HepG2 (cell line): ENCODE measurements at regions not wholly inside any gene's neighbourhood (a gene's known extent, or its start where the extent isn't known, plus 50 kb on each side); places are given as distances from the start of the nearest gene placed in this dataset.

ENCODE experiments used
- ATAC-seq: fragments of 200-7000 bp; cut with Tn5 transposase; 3 replicates; pipeline ENCODE4 v1.9.1; 2020; ENCODE audit warnings: mild to moderate bottlenecking, moderate library complexity
- BruUV-seq: library from RNA; stranded (reverse); fragments of 400-500 nt; replicated peaks from 2 replicates; lab custom pipeline; 2021; lab: Mats Ljungman, UMichigan
- CTCF ChIA-PET: fragments of 300-600 bp; formaldehyde crosslinking; extraction: SDS; loops from one replicate; lab custom pipeline; 2021; ENCODE audit warnings: low total read pairs, inconsistent platforms, low intra/inter-chr PET ratio; lab: Yijun Ruan, JAX
- POLR2A ChIA-PET: fragments of 350-600 bp; sonication (Branson Sonifier 250); formaldehyde crosslinking; loops from one replicate; lab custom pipeline; 2020; ENCODE audit warnings: antibody characterized with exemption, inconsistent platforms; lab: Yijun Ruan, JAX
- DNase-seq: peaks from one replicate; pipeline ENCODE4 v3.0.0-alpha.2; 2015; ENCODE audit warnings: low spot score
- FAIRE-seq: peaks from 3 replicates; lab custom pipeline; 2011; peaks lifted over from hg19 to GRCh38; lab: Jason Lieb, UNC
- H2AFZ ChIP-seq: one replicate; pipeline ENCODE4 v1.6.1; 2011; ENCODE audit warnings: low read length, inconsistent platforms
- H3K27ac ChIP-seq: fragments of 300-600 bp; 3 replicates; pipeline ENCODE4 v1.8.0; 2011; ENCODE audit warnings: mixed run types, mild to moderate bottlenecking, mixed read lengths, low read length, inconsistent platforms; ENCODE audit not compliant: insufficient read depth; ENCODE audit errors: extremely low read length
- H3K27me3 ChIP-seq, 2 experiments: fragments of 200-600 bp in 1 of 2; 2 replicates in 1 of 2; 3 replicates in 1 of 2; pipeline versions ENCODE4 v1.6.0 to v1.8.0; 2011; ENCODE audit warnings: low read length in 2 of 2, mild to moderate bottlenecking in 2 of 2, moderate library complexity in 2 of 2, inconsistent platforms in 1 of 2; ENCODE audit not compliant: insufficient read depth in 2 of 2, control insufficient read depth in 1 of 2
- H3K36me3 ChIP-seq, 2 experiments: fragments of 200-600 bp in 1 of 2; replicated peaks in 1 of 2; 2 replicates in 1 of 2; 3 replicates in 1 of 2; pipeline versions ENCODE4 v1.5.1 to v1.8.0; 2011; ENCODE audit warnings: low read length in 2 of 2, inconsistent platforms in 1 of 2; ENCODE audit not compliant: insufficient read depth in 2 of 2, control insufficient read depth in 1 of 2
- H3K4me1 ChIP-seq: 2 replicates; pipeline ENCODE4 v1.5.1; 2012; ENCODE audit warnings: low read length, inconsistent platforms; ENCODE audit not compliant: insufficient read depth
- H3K4me2 ChIP-seq: 2 replicates; pipeline ENCODE4 v1.6.0; 2011; ENCODE audit warnings: low read depth, low read length, inconsistent platforms
- H3K4me3 ChIP-seq, 3 experiments: fragments of 200-600 bp in 1 of 3; sonication (generic), shearing (Covaris generic) in 1 of 3; replicated peaks in 1 of 3; 2 replicates each; pipeline ENCODE4 v1.5.1; 2011 to 2016; ENCODE audit warnings: low read length in 3 of 3, inconsistent platforms in 2 of 3, low read depth in 2 of 3, mild to moderate bottlenecking in 2 of 3, control low read depth in 1 of 3, mixed read lengths in 1 of 3; ENCODE audit not compliant: insufficient read depth in 1 of 3
- H3K79me2 ChIP-seq: one replicate; pipeline ENCODE4 v1.6.1; 2011; ENCODE audit warnings: low read length, inconsistent platforms; ENCODE audit not compliant: insufficient read depth
- H3K9ac ChIP-seq: 2 replicates; pipeline ENCODE4 v1.6.0; 2011; ENCODE audit warnings: mild to moderate bottlenecking, low read depth, low read length, inconsistent platforms; ENCODE audit not compliant: insufficient read depth
- H3K9me3 ChIP-seq: 2 replicates; pipeline ENCODE4 v1.5.1; 2012; ENCODE audit warnings: mild to moderate bottlenecking, low read length
- H4K20me1 ChIP-seq: 2 replicates; pipeline ENCODE4 v1.6.0; 2011; ENCODE audit warnings: inconsistent platforms, mild to moderate bottlenecking, low read length, moderate library complexity; ENCODE audit not compliant: insufficient read depth
- ATAD3A ChIP-seq: sonication (generic); formaldehyde crosslinking; IDR thresholded peaks from 2 replicates; pipeline ENCODE4 v1.4.0; 2020; ENCODE audit warnings: missing genetic modification reagents
- CREBL2 ChIP-seq: sonication (generic); formaldehyde crosslinking; IDR thresholded peaks from 2 replicates; pipeline ENCODE4 v1.8.1; 2023; ENCODE audit warnings: missing genetic modification reagents, mild to moderate bottlenecking, borderline replicate concordance
- EED ChIP-seq: sonication (generic); formaldehyde crosslinking; IDR thresholded peaks from 2 replicates; pipeline ENCODE4 v1.5.0; 2020; ENCODE audit warnings: mild to moderate bottlenecking, missing genetic modification reagents
- KLF11 ChIP-seq: IDR thresholded peaks from 2 replicates; pipeline ENCODE4 v1.6.1; 2016; ENCODE audit warnings: missing compliant biosample characterization
- NFE2L1 ChIP-seq: sonication (generic); formaldehyde crosslinking; IDR thresholded peaks from 2 replicates; pipeline ENCODE4 v1.4.0; 2020; ENCODE audit warnings: missing genetic modification reagents, mild to moderate bottlenecking, borderline replicate concordance
- SMAD9 ChIP-seq: sonication (generic); formaldehyde crosslinking; IDR thresholded peaks from 2 replicates; pipeline ENCODE4 v1.5.1; 2020; ENCODE audit warnings: mild to moderate bottlenecking, missing genetic modification reagents
- SOX13 ChIP-seq, 3 experiments: fragments of 450-650 bp in 1 of 3; sonication (generic) in 1 of 3; formaldehyde crosslinking in 1 of 3; IDR thresholded peaks in 2 of 3; conservative IDR thresholded peaks in 1 of 3; 2 replicates each; pipeline versions ENCODE4 v1.5.0 to v1.6.1; 2016 to 2020; ENCODE audit warnings: antibody characterized with exemption in 1 of 3, mild to moderate bottlenecking in 1 of 3, missing compliant biosample characterization in 1 of 3, missing genetic modification reagents in 1 of 3, moderate library complexity in 1 of 3
- TARDBP ChIP-seq: sonication (generic); formaldehyde crosslinking; IDR thresholded peaks from 2 replicates; pipeline ENCODE4 v1.8.0; 2022; ENCODE audit warnings: mild to moderate bottlenecking, missing genetic modification reagents
- ZBTB20 ChIP-seq: sonication (generic); formaldehyde crosslinking; IDR thresholded peaks from 2 replicates; pipeline ENCODE4 v1.8.1; 2023; ENCODE audit warnings: missing genetic modification reagents, low read depth, mild to moderate bottlenecking, borderline replicate concordance
- ZHX1 ChIP-seq: sonication (generic); formaldehyde crosslinking; IDR thresholded peaks from 2 replicates; pipeline ENCODE4 v1.8.1; 2022; ENCODE audit warnings: low read depth, mild to moderate bottlenecking, missing genetic modification reagents
- ZHX2 ChIP-seq, 2 experiments: sonication (generic) in 1 of 2; formaldehyde crosslinking in 1 of 2; IDR thresholded peaks; 2 replicates each; pipeline versions ENCODE4 v1.6.1 to v1.9.0; 2014 to 2022; ENCODE audit warnings: antibody characterized with exemption in 1 of 2, borderline replicate concordance in 1 of 2, inconsistent platforms in 1 of 2, low read depth in 1 of 2, missing genetic modification reagents in 1 of 2
- ZNF317 ChIP-seq: sonication (generic); formaldehyde crosslinking; IDR thresholded peaks from 2 replicates; pipeline ENCODE4 v1.5.0; 2020; ENCODE audit warnings: mild to moderate bottlenecking, missing genetic modification reagents
- ZNF326 ChIP-seq: sonication (generic); formaldehyde crosslinking; IDR thresholded peaks from 2 replicates; pipeline ENCODE4 v1.4.0; 2020; ENCODE audit warnings: missing genetic modification reagents, borderline replicate concordance
- ZNF557 ChIP-seq: sonication (generic); formaldehyde crosslinking; IDR thresholded peaks from 2 replicates; pipeline ENCODE4 v1.4.0; 2020; ENCODE audit warnings: missing genetic modification reagents
- ZNF615 ChIP-seq: sonication (generic); formaldehyde crosslinking; IDR thresholded peaks from 2 replicates; pipeline ENCODE4 v1.5.0; 2020; ENCODE audit warnings: mild to moderate bottlenecking, missing genetic modification reagents, borderline replicate concordance
- WGBS: methylation state at CpG from one replicate; pipeline ENCODE4 v1.1.6; 2017; ENCODE audit warnings: low lambda C conversion rate; 5-methylcytosine and 5-hydroxymethylcytosine counted together
- in situ Hi-C: cut with HindIII; loops from 2 replicates; pipeline ENCODE4 v1.10.0; 2017; ENCODE audit warnings: low pct_unique_long_range_greater_than_20kb; ENCODE audit not compliant: extremely low pct_ligation_motif_present
- intact Hi-C: fragments of 100-400 bp; cut with micrococcal nuclease; formaldehyde crosslinking; loops from one replicate; pipeline ENCODE4 v1.10.0; 2022; ENCODE audit not compliant: unreplicated experiment

GRCh38 chr15:70188286-70188685, 90.6 kb upstream of the TLE3 start:
- DNase-seq = no peak
- Histone ChIP-seq H3K9ac (no peak overlapping the region), H3K9me3 (peaks cover 6% of the 10 kb centered on the region), H3K36me3 (no peaks in the 10 kb centered on the region), H3K27me3 (peaks cover 1 to 33% of the 10 kb centered on the region in 2 experiments; a peak in 3 of 5 replicates)
- BruUV-seq = no TSS peak
- CTCF ChIA-PET = no interaction called here
- 56% methylated on average over 2 of the region's 4 CpGs for WGBS
- TF ChIP-seq ATAD3A (CRISPR knock-in tag) (no peak), ZNF317 (CRISPR knock-in tag) (no peak), ZBTB20 (CRISPR knock-in tag) (no peak), CREBL2 (no peak), TARDBP (CRISPR knock-in tag) (no peak), EED (CRISPR knock-in tag) (no peak), ZNF615 (CRISPR knock-in tag) (no peak), ZNF557 (CRISPR knock-in tag) (no peak), NFE2L1 (CRISPR knock-in tag) (no peak), ZHX2 (IDR thresholded peaks at IDR 0.05; ENCODE audit: low read depth) (no peak), ZHX2 (CRISPR knock-in tag; IDR thresholded peaks at IDR 0.05; ENCODE audit: borderline replicate concordance) (no peak), SOX13 (IDR thresholded peaks at IDR 0.05) (no peak), SOX13 (CRISPR knock-in tag; conservative IDR thresholded peaks at IDR 0.05 in 1 of 2, IDR thresholded peaks at IDR 0.05 in 1 of 2) (no peak), ZNF326 (CRISPR knock-in tag) (no peak), KLF11 (CRISPR knock-in tag) (no peak), ZHX1 (CRISPR knock-in tag) (no peak), SMAD9 (CRISPR knock-in tag) (no peak)
- TF ChIP-seq, all 625 proteins: peak for 0
- in situ Hi-C loops (no loop called here), intact Hi-C loops (no loop called here)
- POLR2A ChIA-PET = no interaction called here
- Histone ChIP-seq H3K4me1 (peaks cover 34% of the 10 kb centered on the region), H3K27ac (no peak overlapping the region), H3K4me2 (no peak overlapping the region), H2AFZ (no peak overlapping the region), H3K4me3 (no peak overlapping the region), H3K79me2 (no peaks in the 10 kb centered on the region), H4K20me1 (no peaks in the 10 kb centered on the region)
- no peak for FAIRE-seq
- no peak for ATAC-seq
